Tibial nerve (tissue), 3 donors: ENCODE measurements at regions not wholly inside any gene's neighbourhood (a gene's known extent, or its start where the extent isn't known, plus 50 kb on each side); places are given as distances from the start of the nearest gene placed in this dataset.

Experiments used
- CTCF ChIP-seq, 5 experiments: fragments of 200-600 bp in 3 of 5; fragments of 450-650 bp in 2 of 5; sonication (generic) in 3 of 5; IDR thresholded peaks; one replicate each; pipeline ENCODE4 v1.5.1; 2016 to 2019; ENCODE audit warnings: antibody characterized with exemption in 5 of 5, mild to moderate bottlenecking in 3 of 5, moderate library complexity in 2 of 5
- POLR2A ChIP-seq, 2 donors: fragments of 450-650 bp; IDR thresholded peaks; one replicate each; pipeline ENCODE4 v1.6.1; 2017; ENCODE audit warnings: antibody characterized with exemption in 2 of 2, mild to moderate bottlenecking in 2 of 2, moderate library complexity in 2 of 2

GRCh38 chr11:98564233-98564632 lies 456.5 kb upstream of the CNTN5 start:
- no peak for TF ChIP-seq CTCF (IDR thresholded peaks at IDR 0.05)
- no peak for TF ChIP-seq POLR2A (IDR thresholded peaks at IDR 0.05)
